Left ventricle myocardium inferior (tissue), 1 donor: ENCODE measurements at regions not wholly inside any gene's neighbourhood (a gene's known extent, or its start where the extent isn't known, plus 50 kb on each side); places are given as distances from the start of the nearest gene placed in this dataset.

ENCODE experiments used
- DNase-seq: peaks from one replicate; pipeline ENCODE4 v3.0.0-alpha.2; 2020
- H3K27ac ChIP-seq: fragments of 200-600 bp; replicated peaks from 2 replicates; pipeline ENCODE4 v1.8.0; 2021
- H3K27me3 ChIP-seq: fragments of 200-600 bp; 2 replicates; pipeline ENCODE4 v1.8.0; 2021; ENCODE audit warnings: low read depth
- H3K36me3 ChIP-seq: fragments of 200-600 bp; 2 replicates; pipeline ENCODE4 v1.8.0; 2021
- H3K4me1 ChIP-seq: fragments of 200-600 bp; 2 replicates; pipeline ENCODE4 v1.8.0; 2021
- H3K4me3 ChIP-seq: fragments of 200-600 bp; 2 replicates; pipeline ENCODE4 v1.8.0; 2021; ENCODE audit warnings: mild to moderate bottlenecking, moderate library complexity
- H3K9me3 ChIP-seq: fragments of 200-600 bp; replicated peaks from 2 replicates; pipeline ENCODE4 v1.8.0; 2021
- intact Hi-C: fragments of 100-400 bp; cut with micrococcal nuclease; formaldehyde crosslinking; loops from one replicate; pipeline ENCODE4 v1.11.0; 2022
- TF ChIP-seq, protein P1 (sequence below): fragments of 200-600 bp; IDR thresholded peaks from 2 replicates; pipeline ENCODE4 v1.8.0; 2021; ENCODE audit warnings: antibody characterized with exemption, mild to moderate bottlenecking, borderline replicate concordance
- donor health status: DM: no; HTN: yes; CAD: no; lungs with severe emphysema.

DNA sequence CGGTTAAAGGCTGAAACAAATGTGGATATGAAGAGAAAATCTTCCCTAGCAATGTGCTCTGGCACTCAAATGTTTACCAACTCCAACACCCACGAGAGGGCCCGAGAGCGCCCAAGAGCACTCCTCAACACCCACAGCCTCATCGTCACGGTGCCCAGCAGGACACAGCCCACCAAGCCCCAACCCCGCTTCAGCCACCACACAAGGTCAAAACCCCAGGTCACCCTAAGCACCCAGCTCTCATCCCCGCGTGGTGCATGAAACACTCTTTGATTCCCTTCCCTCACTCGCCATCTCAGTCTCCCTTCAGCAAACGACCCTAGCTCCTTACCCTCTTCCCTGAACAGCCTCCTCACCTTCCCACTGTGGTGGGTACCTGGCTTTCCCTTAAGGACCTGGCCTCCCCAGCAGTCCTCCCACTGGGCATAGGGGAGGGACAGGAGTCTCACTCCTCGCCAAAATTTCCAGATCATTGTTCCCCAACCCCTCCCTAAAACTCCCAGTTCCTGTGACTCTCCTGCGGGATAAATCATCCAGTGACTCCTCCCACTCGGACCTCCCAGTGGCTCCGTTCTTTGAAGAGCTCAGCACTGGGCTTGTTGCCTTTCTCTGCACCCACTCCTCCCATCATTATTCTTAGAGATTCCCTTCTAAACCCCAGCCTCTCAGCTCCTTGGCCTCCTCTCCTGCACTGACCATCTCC is 170.4 kb upstream of the SYT6 start:
- no peak for DNase-seq
- Histone ChIP-seq H3K9me3 (peaks cover 13% of the 10 kb centered on the region), H3K27ac (no peak overlapping the region), H3K36me3 (no peaks in the 10 kb centered on the region), H3K4me3 (no peak overlapping the region), H3K4me1 (no peaks in the 10 kb centered on the region), H3K27me3 (peaks cover 20% of the 10 kb centered on the region)
- TF ChIP-seq, protein P1, sequence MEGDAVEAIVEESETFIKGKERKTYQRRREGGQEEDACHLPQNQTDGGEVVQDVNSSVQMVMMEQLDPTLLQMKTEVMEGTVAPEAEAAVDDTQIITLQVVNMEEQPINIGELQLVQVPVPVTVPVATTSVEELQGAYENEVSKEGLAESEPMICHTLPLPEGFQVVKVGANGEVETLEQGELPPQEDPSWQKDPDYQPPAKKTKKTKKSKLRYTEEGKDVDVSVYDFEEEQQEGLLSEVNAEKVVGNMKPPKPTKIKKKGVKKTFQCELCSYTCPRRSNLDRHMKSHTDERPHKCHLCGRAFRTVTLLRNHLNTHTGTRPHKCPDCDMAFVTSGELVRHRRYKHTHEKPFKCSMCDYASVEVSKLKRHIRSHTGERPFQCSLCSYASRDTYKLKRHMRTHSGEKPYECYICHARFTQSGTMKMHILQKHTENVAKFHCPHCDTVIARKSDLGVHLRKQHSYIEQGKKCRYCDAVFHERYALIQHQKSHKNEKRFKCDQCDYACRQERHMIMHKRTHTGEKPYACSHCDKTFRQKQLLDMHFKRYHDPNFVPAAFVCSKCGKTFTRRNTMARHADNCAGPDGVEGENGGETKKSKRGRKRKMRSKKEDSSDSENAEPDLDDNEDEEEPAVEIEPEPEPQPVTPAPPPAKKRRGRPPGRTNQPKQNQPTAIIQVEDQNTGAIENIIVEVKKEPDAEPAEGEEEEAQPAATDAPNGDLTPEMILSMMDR: no peak
- intact Hi-C loops: no loop called here

- no peak overlapping the region for H3K4me3 ChIP-seq
- no peak for DNase-seq
- H3K9me3 ChIP-seq: peaks cover 13% of the 10 kb centered on the region
- no peak overlapping the region for H3K27ac ChIP-seq
- intact Hi-C loops: no loop called here
- TF ChIP-seq, protein P1: no peak
- H3K27me3 ChIP-seq: peaks cover 9% of the 10 kb centered on the region
- H3K4me1 ChIP-seq: no peaks in the 10 kb centered on the region
- H3K36me3 ChIP-seq: no peaks in the 10 kb centered on the region
Observed at GRCh38 chr1:114322734-114323133, 169.1 kb upstream of the SYT6 start.

- no peaks in the 10 kb centered on the region for H3K4me1 ChIP-seq
- intact Hi-C loops: no loop called here
- no peaks in the 10 kb centered on the region for H3K36me3 ChIP-seq
- peaks cover 13% of the 10 kb centered on the region for H3K9me3 ChIP-seq
- TF ChIP-seq, protein P1: no peak
- no peak overlapping the region for H3K27ac ChIP-seq
- no peak overlapping the region for H3K4me3 ChIP-seq
- DNase-seq: no peak
- H3K27me3 ChIP-seq: peaks cover 8% of the 10 kb centered on the region
Observed at GRCh38 chr1:114322207-114322606, 168.5 kb upstream of the SYT6 start.

DNA sequence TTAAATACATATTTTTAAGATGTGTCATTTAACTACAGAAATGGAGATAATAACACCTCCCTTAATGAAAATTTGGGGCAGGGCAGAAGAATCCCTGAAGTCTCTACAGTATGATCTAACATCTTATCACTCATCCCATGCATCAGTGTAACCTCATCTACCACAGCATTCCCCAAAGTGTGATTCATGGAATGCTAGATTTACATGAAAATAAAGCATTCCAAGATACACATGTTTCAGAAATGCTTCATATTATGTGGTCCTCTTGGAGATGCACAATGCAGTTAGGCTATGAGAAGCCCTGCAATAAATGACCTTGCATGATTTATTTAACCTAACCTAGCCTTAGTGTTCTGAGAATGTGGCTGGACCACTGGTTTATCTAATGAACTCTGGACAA is 166.9 kb upstream of the SYT6 start:
- Histone ChIP-seq H3K36me3 (no peaks in the 10 kb centered on the region), H3K4me3 (no peak overlapping the region), H3K9me3 (no peaks in the 10 kb centered on the region), H3K4me1 (no peaks in the 10 kb centered on the region), H3K27me3 (no peaks in the 10 kb centered on the region), H3K27ac (no peak overlapping the region)
- intact Hi-C loops: no loop called here
- DNase-seq: no peak
- TF ChIP-seq, protein P1: no peak

- Histone ChIP-seq H3K27me3 (no peaks in the 10 kb centered on the region), H3K4me3 (no peak overlapping the region), H3K36me3 (no peaks in the 10 kb centered on the region), H3K9me3 (no peaks in the 10 kb centered on the region), H3K4me1 (no peaks in the 10 kb centered on the region), H3K27ac (no peak overlapping the region)
- no peak for DNase-seq
- TF ChIP-seq, protein P1: no peak
- intact Hi-C loops: no loop called here
Observed at GRCh38 chr1:114319418-114319817, 165.7 kb upstream of the SYT6 start.
